GM23338 (cell line): ENCODE measurements at regions not wholly inside any gene's neighbourhood (a gene's known extent, or its start where the extent isn't known, plus 50 kb on each side); places are given as distances from the start of the nearest gene placed in this dataset.

Experiments
- ATAC-seq: fragments of 200-7000 bp; cut with Tn5 transposase; 3 replicates; pipeline ENCODE4 v1.9.1; 2020
- DNase-seq: peaks from one replicate; pipeline ENCODE4 v3.0.0-alpha.2; 2015; ENCODE audit warnings: low spot score
- H2AFZ ChIP-seq: fragments of 200-600 bp; sonication (generic); 2 replicates; pipeline ENCODE4 v1.8.0; 2016; ENCODE audit warnings: antibody characterized with exemption, mild to moderate bottlenecking, moderate library complexity
- H3F3A ChIP-seq: fragments of 200-600 bp; sonication (generic); replicated peaks from 2 replicates; pipeline ENCODE4 v1.8.0; 2017; ENCODE audit warnings: antibody characterized with exemption, mixed run types, low read depth
- H3K27ac ChIP-seq: fragments of 200-600 bp; sonication (generic); 2 replicates; pipeline ENCODE4 v1.6.1; 2016; ENCODE audit warnings: low read depth
- H3K27me3 ChIP-seq: fragments of 200-600 bp; sonication (generic); 2 replicates; pipeline ENCODE4 v1.8.0; 2016; ENCODE audit warnings: mild to moderate bottlenecking, mixed run types, moderate library complexity; ENCODE audit not compliant: insufficient read depth
- H3K36me3 ChIP-seq: fragments of 200-600 bp; sonication (generic); 2 replicates; pipeline ENCODE4 v1.8.0; 2016; ENCODE audit warnings: mild to moderate bottlenecking; ENCODE audit not compliant: insufficient read depth
- H3K4me1 ChIP-seq: fragments of 200-600 bp; sonication (generic); 2 replicates; pipeline ENCODE4 v1.8.0; 2016; ENCODE audit warnings: mild to moderate bottlenecking, moderate library complexity; ENCODE audit not compliant: insufficient read depth
- H3K4me2 ChIP-seq: fragments of 200-600 bp; sonication (generic); 2 replicates; pipeline ENCODE4 v1.7.1; 2017; ENCODE audit warnings: mixed run types
- H3K4me3 ChIP-seq: fragments of 200-600 bp; sonication (generic); 2 replicates; pipeline ENCODE4 v1.6.1; 2016; ENCODE audit warnings: mixed run types
- H3K79me2 ChIP-seq: fragments of 200-600 bp; sonication (generic); replicated peaks from 2 replicates; pipeline ENCODE4 v1.8.0; 2017; ENCODE audit warnings: mild to moderate bottlenecking; ENCODE audit not compliant: insufficient read depth
- H3K9me2 ChIP-seq: fragments of 200-600 bp; sonication (generic); 2 replicates; pipeline ENCODE4 v1.8.0; 2017; ENCODE audit not compliant: insufficient read depth
- H4K20me1 ChIP-seq: fragments of 200-600 bp; sonication (generic); replicated peaks from 2 replicates; pipeline ENCODE4 v1.8.0; 2017; ENCODE audit warnings: mild to moderate bottlenecking; ENCODE audit not compliant: insufficient read depth
- H3K27ac Mint-ChIP-seq: 2 replicates; pipeline ENCODE4 v1.8.0; 2020; ENCODE audit warnings: inconsistent platforms, mild to moderate bottlenecking, moderate library complexity, mixed read lengths
- H3K27me3 Mint-ChIP-seq: 3 replicates; pipeline ENCODE4 v1.8.0; 2022; ENCODE audit warnings: low read depth, mild to moderate bottlenecking, moderate library complexity, mixed read lengths, inconsistent platforms; ENCODE audit not compliant: insufficient read depth, poor library complexity
- H3K36me3 Mint-ChIP-seq: 3 replicates; pipeline ENCODE4 v1.8.0; 2021; ENCODE audit warnings: low read depth, mild to moderate bottlenecking, inconsistent platforms, moderate library complexity, mixed read lengths
- H3K4me1 Mint-ChIP-seq: 3 replicates; pipeline ENCODE4 v1.8.0; 2020; ENCODE audit warnings: mild to moderate bottlenecking, inconsistent platforms, mixed read lengths
- H3K4me3 Mint-ChIP-seq: 3 replicates; pipeline ENCODE4 v1.8.0; 2021; ENCODE audit warnings: moderate library complexity, mild to moderate bottlenecking, inconsistent platforms, mixed read lengths
- H3K9me3 Mint-ChIP-seq: 3 replicates; pipeline ENCODE4 v1.8.0; 2020; ENCODE audit warnings: moderate library complexity, mild to moderate bottlenecking, inconsistent platforms, mixed read lengths
- CTCF ChIP-seq, 2 experiments: fragments of 200-600 bp in 1 of 2; sonication (generic) in 1 of 2; conservative IDR thresholded peaks; 2 replicates each; pipeline versions ENCODE4 v1.5.1 to v1.6.1; 2016 to 2017; ENCODE audit warnings: antibody characterized with exemption in 2 of 2, low read depth in 2 of 2, mild to moderate bottlenecking in 2 of 2, moderate library complexity in 1 of 2
- ETS1 ChIP-seq: IDR thresholded peaks from 2 replicates; pipeline ENCODE4 v1.6.1; 2016; ENCODE audit warnings: antibody characterized with exemption
- EZH2 ChIP-seq: fragments of 200-600 bp; sonication (generic); IDR thresholded peaks from one replicate; pipeline ENCODE4 v1.8.0; 2017; ENCODE audit warnings: antibody characterized with exemption, mild to moderate bottlenecking, low read depth; ENCODE audit not compliant: unreplicated experiment
- NANOG ChIP-seq: IDR thresholded peaks from 2 replicates; pipeline ENCODE4 v1.6.1; 2016; ENCODE audit warnings: antibody characterized with exemption, borderline replicate concordance
- POLR2AphosphoS5 ChIP-seq: IDR thresholded peaks from 2 replicates; pipeline ENCODE4 v1.6.1; 2016; ENCODE audit warnings: antibody characterized with exemption, low read depth
- STAT1 ChIP-seq: IDR thresholded peaks from one replicate; pipeline ENCODE4 v1.6.1; 2016; ENCODE audit warnings: antibody characterized with exemption; ENCODE audit not compliant: unreplicated experiment
- TF ChIP-seq, protein P1 (sequence below): IDR thresholded peaks from one replicate; pipeline ENCODE4 v1.6.1; 2018; ENCODE audit warnings: antibody characterized with exemption; ENCODE audit not compliant: unreplicated experiment
- TF ChIP-seq, protein P2 (sequence below): fragments of 250-450 bp; sonication (Bioruptor Pico); IDR thresholded peaks from 2 replicates; pipeline ENCODE4 v1.5.0; 2020; ENCODE audit warnings: mild to moderate bottlenecking, moderate library complexity

DNA sequence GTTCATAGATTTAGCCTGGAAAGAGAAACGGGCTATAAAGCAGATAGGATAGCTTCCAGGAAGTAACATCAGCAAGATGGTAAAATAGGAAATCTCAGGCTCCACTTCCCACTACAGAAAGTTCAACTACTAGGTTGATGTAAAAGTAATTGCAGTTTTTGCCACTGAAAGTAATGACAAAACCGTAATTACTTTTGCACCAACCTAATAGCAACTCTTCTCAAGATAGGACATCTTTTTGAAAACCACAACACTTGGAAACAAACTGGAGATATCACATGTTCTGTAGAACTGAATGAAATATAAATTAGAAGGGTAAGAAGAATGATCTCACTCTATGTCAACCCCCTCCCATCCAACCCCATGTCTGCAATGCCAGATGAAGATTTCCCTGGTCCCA, 1154.3 kb downstream of the BCL11A start (continued):
- no peak for TF ChIP-seq CTCF (conservative IDR thresholded peaks at IDR 0.05; ENCODE audit: low read depth in 2 of 2)

GRCh38 chr2:59398081-59398480, 1155.4 kb downstream of the BCL11A start:
- H3K4me1 Mint-ChIP-seq, result no peaks in the 10 kb centered on the region
- H3K27me3 Mint-ChIP-seq, result no peaks in the 10 kb centered on the region
- H3K27ac Mint-ChIP-seq, result no peak overlapping the region
- H3K36me3 Mint-ChIP-seq, result no peaks in the 10 kb centered on the region; the same call in 2 of the 3 replicates
- H3K4me1 ChIP-seq, result no peaks in the 10 kb centered on the region
- H3K79me2 ChIP-seq, result no peaks in the 10 kb centered on the region
- no peaks in the 10 kb centered on the region for H3K36me3 ChIP-seq
- no peak overlapping the region for H2AFZ ChIP-seq
- no peak overlapping the region for H3K4me2 ChIP-seq
- H3K4me3 ChIP-seq, result no peak overlapping the region
- ATAC-seq, result no peak
- no peaks in the 10 kb centered on the region for H3F3A ChIP-seq
- no peak for DNase-seq
- H3K27me3 ChIP-seq, result no peaks in the 10 kb centered on the region
- no peak overlapping the region for H3K4me3 Mint-ChIP-seq
- no peak overlapping the region for H3K27ac ChIP-seq
- peaks cover 4% of the 10 kb centered on the region; the same call in 1 of the 3 replicates for H3K9me3 Mint-ChIP-seq
- TF ChIP-seq NANOG (no peak), STAT1 (no peak), EZH2 (no peak), POLR2AphosphoS5 (no peak), ETS1 (no peak)
- TF ChIP-seq, protein P1, sequence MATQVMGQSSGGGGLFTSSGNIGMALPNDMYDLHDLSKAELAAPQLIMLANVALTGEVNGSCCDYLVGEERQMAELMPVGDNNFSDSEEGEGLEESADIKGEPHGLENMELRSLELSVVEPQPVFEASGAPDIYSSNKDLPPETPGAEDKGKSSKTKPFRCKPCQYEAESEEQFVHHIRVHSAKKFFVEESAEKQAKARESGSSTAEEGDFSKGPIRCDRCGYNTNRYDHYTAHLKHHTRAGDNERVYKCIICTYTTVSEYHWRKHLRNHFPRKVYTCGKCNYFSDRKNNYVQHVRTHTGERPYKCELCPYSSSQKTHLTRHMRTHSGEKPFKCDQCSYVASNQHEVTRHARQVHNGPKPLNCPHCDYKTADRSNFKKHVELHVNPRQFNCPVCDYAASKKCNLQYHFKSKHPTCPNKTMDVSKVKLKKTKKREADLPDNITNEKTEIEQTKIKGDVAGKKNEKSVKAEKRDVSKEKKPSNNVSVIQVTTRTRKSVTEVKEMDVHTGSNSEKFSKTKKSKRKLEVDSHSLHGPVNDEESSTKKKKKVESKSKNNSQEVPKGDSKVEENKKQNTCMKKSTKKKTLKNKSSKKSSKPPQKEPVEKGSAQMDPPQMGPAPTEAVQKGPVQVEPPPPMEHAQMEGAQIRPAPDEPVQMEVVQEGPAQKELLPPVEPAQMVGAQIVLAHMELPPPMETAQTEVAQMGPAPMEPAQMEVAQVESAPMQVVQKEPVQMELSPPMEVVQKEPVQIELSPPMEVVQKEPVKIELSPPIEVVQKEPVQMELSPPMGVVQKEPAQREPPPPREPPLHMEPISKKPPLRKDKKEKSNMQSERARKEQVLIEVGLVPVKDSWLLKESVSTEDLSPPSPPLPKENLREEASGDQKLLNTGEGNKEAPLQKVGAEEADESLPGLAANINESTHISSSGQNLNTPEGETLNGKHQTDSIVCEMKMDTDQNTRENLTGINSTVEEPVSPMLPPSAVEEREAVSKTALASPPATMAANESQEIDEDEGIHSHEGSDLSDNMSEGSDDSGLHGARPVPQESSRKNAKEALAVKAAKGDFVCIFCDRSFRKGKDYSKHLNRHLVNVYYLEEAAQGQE, result no peak
- TF ChIP-seq, protein P2, sequence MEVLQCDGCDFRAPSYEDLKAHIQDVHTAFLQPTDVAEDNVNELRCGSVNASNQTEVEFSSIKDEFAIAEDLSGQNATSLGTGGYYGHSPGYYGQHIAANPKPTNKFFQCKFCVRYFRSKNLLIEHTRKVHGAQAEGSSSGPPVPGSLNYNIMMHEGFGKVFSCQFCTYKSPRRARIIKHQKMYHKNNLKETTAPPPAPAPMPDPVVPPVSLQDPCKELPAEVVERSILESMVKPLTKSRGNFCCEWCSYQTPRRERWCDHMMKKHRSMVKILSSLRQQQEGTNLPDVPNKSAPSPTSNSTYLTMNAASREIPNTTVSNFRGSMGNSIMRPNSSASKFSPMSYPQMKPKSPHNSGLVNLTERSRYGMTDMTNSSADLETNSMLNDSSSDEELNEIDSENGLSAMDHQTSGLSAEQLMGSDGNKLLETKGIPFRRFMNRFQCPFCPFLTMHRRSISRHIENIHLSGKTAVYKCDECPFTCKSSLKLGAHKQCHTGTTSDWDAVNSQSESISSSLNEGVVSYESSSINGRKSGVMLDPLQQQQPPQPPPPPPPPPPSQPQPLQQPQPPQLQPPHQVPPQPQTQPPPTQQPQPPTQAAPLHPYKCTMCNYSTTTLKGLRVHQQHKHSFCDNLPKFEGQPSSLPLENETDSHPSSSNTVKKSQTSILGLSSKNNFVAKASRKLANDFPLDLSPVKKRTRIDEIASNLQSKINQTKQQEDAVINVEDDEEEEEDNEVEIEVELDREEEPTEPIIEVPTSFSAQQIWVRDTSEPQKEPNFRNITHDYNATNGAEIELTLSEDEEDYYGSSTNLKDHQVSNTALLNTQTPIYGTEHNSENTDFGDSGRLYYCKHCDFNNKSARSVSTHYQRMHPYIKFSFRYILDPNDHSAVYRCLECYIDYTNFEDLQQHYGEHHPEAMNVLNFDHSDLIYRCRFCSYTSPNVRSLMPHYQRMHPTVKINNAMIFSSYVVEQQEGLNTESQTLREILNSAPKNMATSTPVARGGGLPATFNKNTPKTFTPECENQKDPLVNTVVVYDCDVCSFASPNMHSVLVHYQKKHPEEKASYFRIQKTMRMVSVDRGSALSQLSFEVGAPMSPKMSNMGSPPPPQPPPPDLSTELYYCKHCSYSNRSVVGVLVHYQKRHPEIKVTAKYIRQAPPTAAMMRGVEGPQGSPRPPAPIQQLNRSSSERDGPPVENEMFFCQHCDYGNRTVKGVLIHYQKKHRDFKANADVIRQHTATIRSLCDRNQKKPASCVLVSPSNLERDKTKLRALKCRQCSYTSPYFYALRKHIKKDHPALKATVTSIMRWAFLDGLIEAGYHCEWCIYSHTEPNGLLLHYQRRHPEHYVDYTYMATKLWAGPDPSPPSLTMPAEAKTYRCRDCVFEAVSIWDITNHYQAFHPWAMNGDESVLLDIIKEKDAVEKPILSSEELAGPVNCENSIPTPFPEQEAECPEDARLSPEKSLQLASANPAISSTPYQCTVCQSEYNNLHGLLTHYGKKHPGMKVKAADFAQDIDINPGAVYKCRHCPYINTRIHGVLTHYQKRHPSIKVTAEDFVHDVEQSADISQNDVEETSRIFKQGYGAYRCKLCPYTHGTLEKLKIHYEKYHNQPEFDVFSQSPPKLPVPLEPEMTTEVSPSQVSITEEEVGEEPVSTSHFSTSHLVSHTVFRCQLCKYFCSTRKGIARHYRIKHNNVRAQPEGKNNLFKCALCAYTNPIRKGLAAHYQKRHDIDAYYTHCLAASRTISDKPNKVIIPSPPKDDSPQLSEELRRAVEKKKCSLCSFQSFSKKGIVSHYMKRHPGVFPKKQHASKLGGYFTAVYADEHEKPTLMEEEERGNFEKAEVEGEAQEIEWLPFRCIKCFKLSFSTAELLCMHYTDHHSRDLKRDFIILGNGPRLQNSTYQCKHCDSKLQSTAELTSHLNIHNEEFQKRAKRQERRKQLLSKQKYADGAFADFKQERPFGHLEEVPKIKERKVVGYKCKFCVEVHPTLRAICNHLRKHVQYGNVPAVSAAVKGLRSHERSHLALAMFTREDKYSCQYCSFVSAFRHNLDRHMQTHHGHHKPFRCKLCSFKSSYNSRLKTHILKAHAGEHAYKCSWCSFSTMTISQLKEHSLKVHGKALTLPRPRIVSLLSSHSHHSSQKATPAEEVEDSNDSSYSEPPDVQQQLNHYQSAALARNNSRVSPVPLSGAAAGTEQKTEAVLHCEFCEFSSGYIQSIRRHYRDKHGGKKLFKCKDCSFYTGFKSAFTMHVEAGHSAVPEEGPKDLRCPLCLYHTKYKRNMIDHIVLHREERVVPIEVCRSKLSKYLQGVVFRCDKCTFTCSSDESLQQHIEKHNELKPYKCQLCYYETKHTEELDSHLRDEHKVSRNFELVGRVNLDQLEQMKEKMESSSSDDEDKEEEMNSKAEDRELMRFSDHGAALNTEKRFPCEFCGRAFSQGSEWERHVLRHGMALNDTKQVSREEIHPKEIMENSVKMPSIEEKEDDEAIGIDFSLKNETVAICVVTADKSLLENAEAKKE, result no peak
- peaks cover 4% of the 10 kb centered on the region; the same call in 1 of the 2 replicates for H3K9me2 ChIP-seq
- no peaks in the 10 kb centered on the region for H4K20me1 ChIP-seq
